22Rv1 (cell line): ENCODE measurements at regions not wholly inside any gene's neighbourhood (a gene's known extent, or its start where the extent isn't known, plus 50 kb on each side); places are given as distances from the start of the nearest gene placed in this dataset.

Source experiments
- H3K27ac ChIP-seq: fragments of 450-650 bp; 2 replicates; pipeline ENCODE4 v1.5.1; 2017
- CTCF ChIP-seq: fragments of 450-650 bp; IDR thresholded peaks from 2 replicates; pipeline ENCODE4 v1.5.1; 2017; ENCODE audit warnings: mild to moderate bottlenecking
- ZFX ChIP-seq: fragments of 450-650 bp; IDR thresholded peaks from 2 replicates; pipeline ENCODE4 v1.6.1; 2017; ENCODE audit warnings: antibody characterized with exemption, borderline replicate concordance

DNA sequence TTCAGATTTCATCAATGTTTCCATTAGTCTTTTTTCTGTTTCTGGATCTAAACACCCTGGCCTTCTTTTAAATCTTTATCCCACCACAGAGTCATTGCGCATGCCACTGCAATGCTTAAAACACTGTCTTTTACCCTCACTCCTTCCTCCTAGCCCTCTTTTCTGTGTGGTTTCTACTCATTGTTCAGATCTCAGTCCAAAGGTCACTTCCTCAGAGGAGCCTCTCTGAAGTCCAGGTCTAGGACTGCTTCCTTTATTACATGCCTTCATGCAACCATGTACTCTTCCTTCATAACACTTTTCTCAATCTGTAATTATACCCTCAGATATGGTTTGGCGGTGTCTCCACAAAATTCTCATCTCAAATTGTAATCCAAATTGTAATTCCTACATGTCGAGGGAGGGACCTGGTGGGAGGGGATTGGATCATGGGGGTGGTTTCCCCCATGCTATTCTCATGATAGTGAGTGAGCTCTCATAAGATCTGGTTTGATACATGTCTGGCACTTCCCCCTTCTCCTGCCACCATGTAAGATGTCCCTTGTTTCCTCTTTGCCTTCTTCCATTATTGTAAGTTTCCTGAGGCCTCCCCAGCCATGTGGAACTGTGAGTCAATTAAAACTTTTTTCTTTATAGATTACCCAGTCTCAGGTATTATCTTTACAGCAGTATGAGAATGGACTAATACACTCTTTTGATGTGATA lies 808.9 kb downstream of the DIAPH3 start:
- TF ChIP-seq ZFX (no peak), CTCF (no peak)
- peak overlapping the region; percentile 95 for H3K27ac ChIP-seq

- TF ChIP-seq ZFX = no peak
- no peak for TF ChIP-seq CTCF
- H3K27ac ChIP-seq = peak overlapping the region; percentile 95
Measured at GRCh38 chr13:59356607-59357006, 807.1 kb downstream of the DIAPH3 start.

DNA sequence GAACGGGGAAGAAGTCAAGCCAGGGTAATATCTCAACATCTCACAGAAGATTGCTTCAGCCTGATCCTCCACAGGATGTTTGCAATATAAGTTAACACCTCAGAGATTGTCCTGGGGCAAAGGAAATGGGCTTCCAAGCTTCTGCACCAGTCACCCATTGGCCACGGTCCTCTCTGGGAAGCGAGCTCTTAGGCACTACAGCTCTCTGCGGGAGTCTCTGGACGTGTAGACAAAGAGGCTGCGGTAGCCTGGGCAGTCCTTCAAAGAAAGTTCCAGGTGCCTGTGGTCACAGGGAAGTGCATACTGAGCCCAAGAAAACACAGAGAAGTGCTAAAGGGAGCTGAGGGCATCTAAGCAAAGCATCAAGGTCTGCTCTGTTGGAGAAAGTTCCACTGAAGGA lies 805.7 kb downstream of the DIAPH3 start:
- H3K27ac ChIP-seq = peak overlapping the region; percentile 95

DNA sequence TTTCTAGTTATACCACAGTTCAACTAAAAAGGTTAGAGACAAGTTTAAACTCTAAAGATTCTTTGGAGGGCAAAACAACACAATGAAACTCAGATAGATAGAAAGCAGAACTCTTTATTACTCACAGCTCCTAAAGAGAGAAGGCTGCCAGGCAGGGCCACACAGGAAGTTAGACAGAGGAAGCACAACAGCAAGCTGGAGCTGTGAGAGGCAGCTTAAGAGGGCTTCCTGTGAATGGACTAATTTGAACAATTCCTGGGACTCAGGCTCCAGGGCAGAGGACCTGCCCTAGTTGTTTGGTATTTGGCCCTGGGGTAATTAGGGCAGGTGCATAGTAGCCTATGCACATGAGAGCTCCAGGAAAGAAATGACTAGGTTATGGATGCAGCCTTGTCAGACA lies 803.6 kb downstream of the DIAPH3 start:
- TF ChIP-seq CTCF (no peak), ZFX (no peak)
- H3K27ac ChIP-seq = no peak overlapping the region

More for the DNA sequence above, 805.7 kb downstream of the DIAPH3 start:
- TF ChIP-seq ZFX (no peak), CTCF (no peak)

GRCh38 chr13:59360916-59361315 lies 802.8 kb downstream of the DIAPH3 start:
- TF ChIP-seq ZFX (no peak), CTCF (no peak)
- H3K27ac ChIP-seq = no peak overlapping the region

DNA sequence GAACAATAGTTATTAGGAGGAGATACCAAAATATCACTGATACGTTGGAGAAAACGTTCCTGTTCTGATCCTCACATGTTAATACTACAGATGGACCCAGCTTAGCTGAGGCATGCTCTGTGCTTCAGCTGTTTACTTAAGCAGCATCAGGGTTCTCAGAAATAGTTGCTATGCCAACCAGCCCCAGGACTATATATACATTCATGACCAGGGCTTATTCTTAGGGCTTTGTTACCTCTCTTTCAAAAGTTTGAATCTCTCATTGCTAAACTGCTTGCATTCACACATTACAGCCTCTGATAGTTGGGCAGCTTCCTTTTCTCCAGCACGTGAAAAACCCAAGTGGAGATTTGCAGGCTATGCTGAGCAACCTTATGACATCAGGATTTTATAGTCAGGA lies 800.4 kb downstream of the DIAPH3 start:
- no peak overlapping the region for H3K27ac ChIP-seq
- TF ChIP-seq CTCF = no peak
- no peak for TF ChIP-seq ZFX

- no peak overlapping the region for H3K27ac ChIP-seq
Measured at GRCh38 chr13:59363947-59364346, 799.8 kb downstream of the DIAPH3 start.

More at GRCh38 chr13:59363947-59364346, 799.8 kb downstream of the DIAPH3 start:
- no peak for TF ChIP-seq ZFX
- TF ChIP-seq CTCF = no peak
